Endodermal cell (in vitro differentiated cells): ENCODE measurements at regions not wholly inside any gene's neighbourhood (a gene's known extent, or its start where the extent isn't known, plus 50 kb on each side); places are given as distances from the start of the nearest gene placed in this dataset.

Experiments
- DNase-seq: peaks from one replicate; pipeline ENCODE4 v3.0.0-alpha.2; 2017
- H3K27ac ChIP-seq: 2 replicates; pipeline ENCODE4 v1.5.1; 2013; ENCODE audit warnings: mild to moderate bottlenecking, low read depth, low read length, moderate library complexity
- H3K27me3 ChIP-seq: 2 replicates; pipeline ENCODE4 v1.6.1; 2013; ENCODE audit warnings: mild to moderate bottlenecking, low read length, moderate library complexity; ENCODE audit not compliant: insufficient read depth, control insufficient read depth, poor library complexity, severe bottlenecking
- H3K36me3 ChIP-seq: 2 replicates; pipeline ENCODE4 v1.7.0; 2013; ENCODE audit warnings: mild to moderate bottlenecking, low read length, moderate library complexity; ENCODE audit not compliant: control insufficient read depth, insufficient read depth
- H3K4me1 ChIP-seq: one replicate; pipeline ENCODE4 v1.7.0; 2013; ENCODE audit warnings: low read length; ENCODE audit not compliant: control insufficient read depth, insufficient read depth
- H3K4me3 ChIP-seq: 2 replicates; pipeline ENCODE4 v1.5.1; 2013; ENCODE audit warnings: mild to moderate bottlenecking, low read length, moderate library complexity
- H3K9ac ChIP-seq: 2 replicates; pipeline ENCODE4 v1.6.1; 2013; ENCODE audit warnings: mild to moderate bottlenecking, low read length, moderate library complexity; ENCODE audit not compliant: poor library complexity, severe bottlenecking; ENCODE audit errors: extremely low read depth
- H3K9me3 ChIP-seq: 2 replicates; pipeline ENCODE4 v1.6.1; 2013; ENCODE audit warnings: mild to moderate bottlenecking, low read length, moderate library complexity; ENCODE audit not compliant: control insufficient read depth
- H3K27ac Mint-ChIP-seq: 2 replicates; pipeline ENCODE4 v1.8.0; 2020; ENCODE audit warnings: mixed read lengths
- H3K27me3 Mint-ChIP-seq: 2 replicates; pipeline ENCODE4 v1.8.0; 2021; ENCODE audit warnings: mild to moderate bottlenecking, mixed read lengths; ENCODE audit not compliant: insufficient read depth
- H3K36me3 Mint-ChIP-seq: 2 replicates; pipeline ENCODE4 v1.8.0; 2020; ENCODE audit warnings: low read depth, mixed read lengths
- H3K4me1 Mint-ChIP-seq: 2 replicates; pipeline ENCODE4 v1.8.0; 2020; ENCODE audit warnings: mixed read lengths
- H3K4me3 Mint-ChIP-seq: 2 replicates; pipeline ENCODE4 v1.8.0; 2020; ENCODE audit warnings: mild to moderate bottlenecking, moderate library complexity, mixed read lengths
- H3K9me3 Mint-ChIP-seq: 2 replicates; pipeline ENCODE4 v1.8.0; 2020; ENCODE audit warnings: mild to moderate bottlenecking, mixed read lengths
- CTCF ChIP-seq: fragments of 200-600 bp; sonication (generic); conservative IDR thresholded peaks from 2 replicates; pipeline ENCODE4 v1.5.0; 2021; ENCODE audit warnings: antibody characterized with exemption, mild to moderate bottlenecking
- WGBS, 2 experiments: methylation state at CpG; one replicate each; pipeline versions ENCODE4 v1.1.5 to v1.1.7; 2013; ENCODE audit warnings: missing lambda C conversion rate in 2 of 2, mixed read lengths in 1 of 2; ENCODE audit not compliant: insufficient coverage in 1 of 2, insufficient read length in 1 of 2; 5-methylcytosine and 5-hydroxymethylcytosine counted together

GRCh38 chr19:31424861-31425620 is 75.8 kb upstream of the TSHZ3 start:
- H3K4me3 ChIP-seq, result peak overlapping the region; percentile 24
- 46 to 69% methylated on average over 7 to 9 of the region's 9 CpGs for WGBS, 2 experiments
- DNase-seq, result no peak
- no peak overlapping the region for H3K27ac ChIP-seq
- H3K27me3 ChIP-seq, result no peaks in the 10 kb centered on the region
- TF ChIP-seq CTCF, result no peak
- H3K9me3 ChIP-seq, result no peaks in the 10 kb centered on the region
- Mint-ChIP-seq H3K9me3 (no peaks in the 10 kb centered on the region), H3K27ac (peak overlapping the region; percentile 88), H3K27me3 (no peaks in the 10 kb centered on the region), H3K4me1 (peaks cover 52% of the 10 kb centered on the region), H3K4me3 (peak overlapping the region; percentile 25), H3K36me3 (peaks cover 2% of the 10 kb centered on the region)
- peaks cover 10% of the 10 kb centered on the region for H3K4me1 ChIP-seq
- no peak overlapping the region for H3K9ac ChIP-seq
- H3K36me3 ChIP-seq, result no peaks in the 10 kb centered on the region

GRCh38 chr19:31427857-31428256 is 78.6 kb upstream of the TSHZ3 start:
- H3K9ac ChIP-seq, result no peak overlapping the region
- no peak overlapping the region for H3K27ac Mint-ChIP-seq
- no peaks in the 10 kb centered on the region for H3K36me3 ChIP-seq
- H3K4me3 Mint-ChIP-seq, result no peak overlapping the region
- no peak for DNase-seq
- H3K27ac ChIP-seq, result no peak overlapping the region
- no peaks in the 10 kb centered on the region for H3K9me3 Mint-ChIP-seq
- peaks cover 16% of the 10 kb centered on the region for H3K4me1 ChIP-seq
- TF ChIP-seq CTCF, result no peak
- peaks cover 2% of the 10 kb centered on the region for H3K36me3 Mint-ChIP-seq
- 88 to 100% methylated on average over 1 of the region's 1 CpG for WGBS, 2 experiments
- no peaks in the 10 kb centered on the region for H3K27me3 ChIP-seq
- no peak overlapping the region for H3K4me3 ChIP-seq
- peaks cover 40% of the 10 kb centered on the region for H3K4me1 Mint-ChIP-seq
- H3K9me3 ChIP-seq, result no peaks in the 10 kb centered on the region
- no peaks in the 10 kb centered on the region for H3K27me3 Mint-ChIP-seq

GRCh38 chr19:31430381-31430780 is 81.1 kb upstream of the TSHZ3 start:
- no peak overlapping the region for H3K9ac ChIP-seq
- no peaks in the 10 kb centered on the region for H3K36me3 ChIP-seq
- no peak overlapping the region for H3K4me3 Mint-ChIP-seq
- no peak overlapping the region for H3K27ac ChIP-seq
- H3K27me3 Mint-ChIP-seq, result no peaks in the 10 kb centered on the region
- H3K4me1 Mint-ChIP-seq, result peaks cover 18% of the 10 kb centered on the region
- DNase-seq, result no peak
- H3K9me3 ChIP-seq, result peaks cover 6% of the 10 kb centered on the region
- H3K36me3 Mint-ChIP-seq, result peaks cover 3% of the 10 kb centered on the region
- H3K4me3 ChIP-seq, result no peak overlapping the region
- peaks cover 12% of the 10 kb centered on the region for H3K9me3 Mint-ChIP-seq
- WGBS, 2 experiments, result 94% methylated on average over 4 of the region's 4 CpGs; no CpG with 5 or more reads in 1 of the 2 experiments
- no peak overlapping the region for H3K27ac Mint-ChIP-seq
- peaks cover 6% of the 10 kb centered on the region for H3K4me1 ChIP-seq
- no peaks in the 10 kb centered on the region for H3K27me3 ChIP-seq
- no peak for TF ChIP-seq CTCF
